GM12864 (cell line): ENCODE measurements at regions not wholly inside any gene's neighbourhood (a gene's known extent, or its start where the extent isn't known, plus 50 kb on each side); places are given as distances from the start of the nearest gene placed in this dataset.

Source experiments
- DNase-seq: peaks from one replicate; pipeline ENCODE4 v3.0.0-alpha.2; 2011; ENCODE audit warnings: low read depth
- H3K4me3 ChIP-seq: 2 replicates; pipeline ENCODE4 v1.5.1; 2011; ENCODE audit warnings: mild to moderate bottlenecking, low read depth, low read length, control low read depth
- TF ChIP-seq, protein P1 (sequence below): IDR thresholded peaks from 2 replicates; pipeline ENCODE4 v1.5.1; 2011; ENCODE audit warnings: low read depth, mild to moderate bottlenecking, moderate library complexity, low read length, control low read depth, inconsistent platforms; ENCODE audit errors: missing control alignments

- TF ChIP-seq, protein P1, sequence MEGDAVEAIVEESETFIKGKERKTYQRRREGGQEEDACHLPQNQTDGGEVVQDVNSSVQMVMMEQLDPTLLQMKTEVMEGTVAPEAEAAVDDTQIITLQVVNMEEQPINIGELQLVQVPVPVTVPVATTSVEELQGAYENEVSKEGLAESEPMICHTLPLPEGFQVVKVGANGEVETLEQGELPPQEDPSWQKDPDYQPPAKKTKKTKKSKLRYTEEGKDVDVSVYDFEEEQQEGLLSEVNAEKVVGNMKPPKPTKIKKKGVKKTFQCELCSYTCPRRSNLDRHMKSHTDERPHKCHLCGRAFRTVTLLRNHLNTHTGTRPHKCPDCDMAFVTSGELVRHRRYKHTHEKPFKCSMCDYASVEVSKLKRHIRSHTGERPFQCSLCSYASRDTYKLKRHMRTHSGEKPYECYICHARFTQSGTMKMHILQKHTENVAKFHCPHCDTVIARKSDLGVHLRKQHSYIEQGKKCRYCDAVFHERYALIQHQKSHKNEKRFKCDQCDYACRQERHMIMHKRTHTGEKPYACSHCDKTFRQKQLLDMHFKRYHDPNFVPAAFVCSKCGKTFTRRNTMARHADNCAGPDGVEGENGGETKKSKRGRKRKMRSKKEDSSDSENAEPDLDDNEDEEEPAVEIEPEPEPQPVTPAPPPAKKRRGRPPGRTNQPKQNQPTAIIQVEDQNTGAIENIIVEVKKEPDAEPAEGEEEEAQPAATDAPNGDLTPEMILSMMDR: no peak
- H3K4me3 ChIP-seq: no peak overlapping the region
- no peak for DNase-seq
Observed at GRCh38 chr7:108722561-108722960, 152.9 kb downstream of the DNAJB9 start.

GRCh38 chr7:108723381-108723814 is 153.7 kb downstream of the DNAJB9 start:
- TF ChIP-seq, protein P1: no peak
- H3K4me3 ChIP-seq: no peak overlapping the region
- no peak for DNase-seq

DNA sequence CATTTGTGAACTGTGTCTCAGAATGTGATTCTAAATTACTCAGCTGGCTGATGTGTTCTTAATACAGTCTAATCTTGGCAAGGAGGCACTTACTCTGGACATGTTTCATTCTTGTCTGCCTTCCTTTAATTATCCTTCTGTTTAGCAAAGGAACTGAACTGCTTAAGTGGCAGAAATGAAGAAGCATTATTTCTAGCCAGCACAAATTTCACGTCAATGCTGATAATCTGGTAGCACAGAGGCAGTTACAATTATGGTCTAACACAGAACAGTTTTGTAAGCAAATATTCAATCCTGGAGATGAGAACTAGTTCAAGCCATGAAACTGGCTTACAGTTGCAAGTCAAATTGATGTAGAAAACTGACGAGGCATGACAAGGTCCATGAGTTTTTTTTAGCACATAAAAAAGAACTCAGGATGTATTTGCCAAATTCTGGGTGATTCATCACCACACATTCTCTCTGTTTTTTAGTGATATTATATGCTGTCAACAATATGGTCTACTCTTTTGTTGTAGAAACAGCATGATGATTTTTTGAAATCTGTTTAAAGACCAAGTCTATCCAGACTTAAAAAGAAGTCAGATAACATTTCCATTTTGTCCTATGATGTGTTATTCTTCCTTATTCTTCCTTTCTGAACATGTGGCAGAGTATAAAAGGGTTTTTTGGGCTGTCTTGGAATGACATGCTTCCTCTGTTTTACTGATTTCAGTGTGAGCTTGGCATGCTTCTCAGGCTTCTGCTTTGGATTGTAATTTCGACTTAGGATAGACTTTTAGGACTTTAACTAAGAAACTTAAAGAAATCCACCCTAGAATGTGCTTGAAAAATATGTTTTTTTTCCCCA is 154.8 kb downstream of the DNAJB9 start:
- TF ChIP-seq, protein P1: no peak
- no peak for DNase-seq
- H3K4me3 ChIP-seq: no peak overlapping the region

DNA sequence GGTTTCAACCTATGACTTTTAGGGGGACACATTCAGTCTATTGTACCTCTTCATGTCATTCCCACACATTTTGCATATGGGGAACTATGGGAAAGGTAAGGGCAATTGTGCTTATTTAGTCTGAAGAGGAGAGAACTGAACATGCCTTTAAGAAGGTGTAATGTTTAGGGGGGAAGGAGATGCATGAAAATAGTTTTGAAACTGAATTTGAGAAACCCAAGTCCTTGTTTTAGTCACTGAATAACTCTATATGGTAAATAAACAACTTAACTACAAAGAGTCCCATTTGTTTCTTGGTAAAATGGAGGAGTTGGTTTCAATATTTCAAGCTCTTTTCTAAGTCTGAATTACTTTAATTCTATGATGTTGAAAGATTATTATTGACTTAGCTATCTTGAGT is 166.1 kb downstream of the DNAJB9 start:
- TF ChIP-seq, protein P1: no peak
- DNase-seq: no peak
- H3K4me3 ChIP-seq: no peak overlapping the region

DNA sequence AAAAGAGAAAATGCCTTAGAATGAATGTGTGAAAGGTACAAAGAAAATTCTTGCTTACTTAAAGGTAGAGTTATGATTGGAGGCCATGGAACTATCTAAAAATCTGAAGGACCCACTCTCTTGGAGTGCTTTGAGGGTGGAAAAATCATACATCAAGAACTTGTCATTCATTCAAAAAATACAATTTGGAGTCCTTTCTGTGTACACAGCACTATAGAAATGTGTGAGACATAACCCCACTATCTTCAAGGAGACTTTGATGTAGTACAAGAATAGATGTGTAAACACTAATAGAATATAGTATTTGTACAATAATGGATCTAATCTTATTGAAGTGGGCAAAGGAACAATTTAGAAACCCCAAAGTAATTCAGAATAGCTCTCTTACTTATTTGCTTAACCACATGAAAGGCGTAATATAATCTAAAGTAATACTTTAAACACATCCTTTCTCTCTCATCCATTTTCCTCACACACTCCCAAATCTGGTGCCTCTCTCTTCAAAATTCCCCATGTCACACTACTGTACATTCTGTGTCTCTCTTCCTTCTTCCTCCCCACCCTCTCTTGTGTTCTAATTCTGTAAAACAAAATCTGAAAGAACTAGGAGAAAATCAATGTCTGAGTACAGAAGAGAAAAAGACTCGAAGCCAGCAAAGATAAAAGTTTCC is 166.7 kb downstream of the DNAJB9 start:
- TF ChIP-seq, protein P1: no peak
- H3K4me3 ChIP-seq: no peak overlapping the region
- no peak for DNase-seq

GRCh38 chr7:108770981-108771745 is 201.5 kb downstream of the DNAJB9 start:
- DNase-seq: no peak
- no peak overlapping the region for H3K4me3 ChIP-seq
- TF ChIP-seq, protein P1: no peak
